ENCODE measurements at regions not wholly inside any gene's neighbourhood (a gene's known extent, or its start where the extent isn't known, plus 50 kb on each side); places are given as distances from the start of the nearest gene placed in this dataset.

DNA sequence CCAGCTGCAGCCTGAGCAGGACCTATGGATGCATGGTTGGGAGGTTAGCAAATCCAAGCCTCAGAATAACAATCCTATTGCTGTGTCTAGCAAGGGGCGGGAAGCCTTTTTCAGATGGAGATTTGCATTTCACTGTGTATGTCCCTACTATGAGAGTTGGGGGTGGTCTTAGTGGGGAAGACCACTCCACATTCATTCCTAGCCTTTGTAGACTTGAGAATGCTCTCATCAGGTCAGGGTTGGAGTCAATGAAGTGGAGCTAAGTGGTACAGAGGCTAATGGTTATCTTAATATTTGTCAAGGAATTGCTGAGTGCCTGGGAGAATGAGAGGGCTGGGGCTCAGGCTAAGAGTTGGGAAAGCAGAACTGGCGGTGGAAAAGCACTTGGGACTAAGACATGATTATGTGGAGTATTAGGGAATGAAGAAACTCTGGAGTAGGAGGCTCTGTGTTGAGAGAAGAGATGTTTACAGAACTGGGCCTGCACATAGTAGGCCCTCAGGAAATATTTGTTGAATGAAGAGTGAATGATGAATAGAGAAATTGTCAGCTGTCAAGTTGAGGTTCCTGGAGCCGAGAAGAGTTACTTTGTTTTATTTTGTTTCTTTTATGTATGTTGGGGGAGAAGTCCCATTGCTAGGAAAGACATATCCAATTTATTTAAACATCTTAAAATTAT lies 175.5 kb upstream of the SPRY4 start:
- ChIA-PET POLR2A (no interaction called here), CTCF (interaction anchor here (0.7 kb wide), 1 partner anchor 277 kb away, joined by 3 read pairs; no protein-coding TSS in a partner anchor)
- H3K4me3 Mint-ChIP-seq = no peak overlapping the region
- no peaks in the 10 kb centered on the region for H3K36me3 Mint-ChIP-seq (ENCODE audit: low read depth)
- no peaks in the 10 kb centered on the region for H3K27me3 Mint-ChIP-seq
- H3K27ac Mint-ChIP-seq = no peak overlapping the region
- H3K4me1 Mint-ChIP-seq = peaks cover 4% of the 10 kb centered on the region
- H3K9me3 Mint-ChIP-seq = no peaks in the 10 kb centered on the region
- no peak for DNase-seq

DNA sequence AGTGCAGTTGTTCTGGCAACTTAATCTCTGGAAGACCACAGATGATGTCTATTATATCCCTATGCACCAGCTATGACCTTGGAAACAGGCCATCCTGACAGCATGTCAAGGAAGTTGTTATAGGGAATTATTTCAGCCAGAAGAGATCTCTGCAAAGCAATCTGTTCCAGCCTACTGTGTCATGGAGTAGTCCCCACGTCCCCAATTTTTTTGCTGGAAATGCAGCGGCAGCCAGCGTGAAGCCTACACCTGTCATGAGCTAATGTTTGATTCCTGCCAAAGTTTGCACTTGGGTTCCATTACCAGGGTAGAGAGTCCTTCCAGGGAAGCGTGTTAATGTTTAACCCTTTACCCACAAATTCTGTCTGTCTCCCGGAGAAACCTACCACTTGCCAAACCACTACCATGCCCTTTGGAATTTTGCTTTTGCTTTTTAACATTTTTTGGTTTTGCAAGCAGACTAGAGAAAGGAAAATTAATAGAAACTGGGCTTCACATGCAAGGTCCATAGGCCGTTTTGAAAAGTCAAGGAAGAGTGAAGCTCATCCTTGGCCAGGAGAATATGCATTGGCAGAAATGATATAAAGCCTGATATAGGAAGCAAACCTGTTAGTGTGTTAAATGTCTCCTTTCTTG lies 174.9 kb upstream of the SPRY4 start:
- ChIA-PET POLR2A (no interaction called here), CTCF (interaction anchor here (0.7 kb wide), 1 partner anchor 276 kb away, joined by 3 read pairs; no protein-coding TSS in a partner anchor)
- H3K4me3 Mint-ChIP-seq = no peak overlapping the region
- H3K27ac Mint-ChIP-seq = no peak overlapping the region
- H3K27me3 Mint-ChIP-seq = no peaks in the 10 kb centered on the region
- peaks cover 4% of the 10 kb centered on the region for H3K4me1 Mint-ChIP-seq
- DNase-seq = no peak
- no peaks in the 10 kb centered on the region for H3K9me3 Mint-ChIP-seq
- H3K36me3 Mint-ChIP-seq (ENCODE audit: low read depth) = no peaks in the 10 kb centered on the region

DNA sequence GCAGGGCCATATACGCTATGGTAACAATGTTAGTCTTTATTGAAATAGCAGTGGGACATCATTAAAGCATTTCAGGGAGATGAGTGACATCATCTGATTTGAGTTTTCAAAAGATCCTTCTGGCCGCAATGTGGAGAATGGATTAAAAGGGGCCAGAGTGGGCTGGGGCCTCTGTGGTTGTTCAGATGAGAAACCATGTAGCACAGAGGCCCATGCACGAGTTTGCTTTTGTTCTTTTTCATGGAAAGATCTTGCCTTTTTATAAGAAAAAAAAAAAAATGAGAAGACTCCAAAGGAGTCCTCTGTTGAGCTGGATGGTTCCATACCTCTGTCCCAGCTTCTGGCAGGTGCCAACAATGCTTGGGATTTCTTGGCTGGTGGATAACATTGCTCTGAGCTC lies 173.5 kb upstream of the SPRY4 start:
- ChIA-PET POLR2A (no interaction called here), CTCF (no interaction called here)
- DNase-seq = no peak
- H3K4me1 Mint-ChIP-seq = no peaks in the 10 kb centered on the region
- no peaks in the 10 kb centered on the region for H3K36me3 Mint-ChIP-seq (ENCODE audit: low read depth)
- H3K9me3 Mint-ChIP-seq = no peaks in the 10 kb centered on the region
- no peak overlapping the region for H3K4me3 Mint-ChIP-seq
- no peaks in the 10 kb centered on the region for H3K27me3 Mint-ChIP-seq
- H3K27ac Mint-ChIP-seq = no peak overlapping the region

DNA sequence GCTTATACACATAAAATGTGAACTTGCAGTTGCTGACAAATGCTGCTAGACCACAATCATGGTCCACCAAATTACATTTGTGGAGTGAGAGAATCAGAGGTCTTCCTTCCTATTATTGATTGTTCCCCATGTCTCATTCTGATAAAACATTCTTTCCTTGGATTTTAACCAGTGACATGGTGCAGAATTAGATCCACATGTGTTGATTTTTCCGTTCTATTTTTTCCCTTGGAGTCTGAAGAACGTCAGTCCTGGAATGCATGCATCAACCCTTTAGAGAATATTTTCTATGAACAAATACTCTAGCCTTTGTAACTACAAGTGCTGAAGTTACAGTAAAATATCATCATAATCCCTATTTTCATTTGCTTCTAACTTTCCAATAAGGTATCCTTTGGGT lies 170.7 kb upstream of the SPRY4 start:
- Mint-ChIP-seq H3K36me3 (ENCODE audit: low read depth) (no peaks in the 10 kb centered on the region), H3K4me1 (no peaks in the 10 kb centered on the region), H3K27ac (no peak overlapping the region), H3K9me3 (no peaks in the 10 kb centered on the region), H3K27me3 (no peaks in the 10 kb centered on the region), H3K4me3 (no peak overlapping the region)
- POLR2A ChIA-PET = no interaction called here
- CTCF ChIA-PET = no interaction called here
- DNase-seq = no peak

DNA sequence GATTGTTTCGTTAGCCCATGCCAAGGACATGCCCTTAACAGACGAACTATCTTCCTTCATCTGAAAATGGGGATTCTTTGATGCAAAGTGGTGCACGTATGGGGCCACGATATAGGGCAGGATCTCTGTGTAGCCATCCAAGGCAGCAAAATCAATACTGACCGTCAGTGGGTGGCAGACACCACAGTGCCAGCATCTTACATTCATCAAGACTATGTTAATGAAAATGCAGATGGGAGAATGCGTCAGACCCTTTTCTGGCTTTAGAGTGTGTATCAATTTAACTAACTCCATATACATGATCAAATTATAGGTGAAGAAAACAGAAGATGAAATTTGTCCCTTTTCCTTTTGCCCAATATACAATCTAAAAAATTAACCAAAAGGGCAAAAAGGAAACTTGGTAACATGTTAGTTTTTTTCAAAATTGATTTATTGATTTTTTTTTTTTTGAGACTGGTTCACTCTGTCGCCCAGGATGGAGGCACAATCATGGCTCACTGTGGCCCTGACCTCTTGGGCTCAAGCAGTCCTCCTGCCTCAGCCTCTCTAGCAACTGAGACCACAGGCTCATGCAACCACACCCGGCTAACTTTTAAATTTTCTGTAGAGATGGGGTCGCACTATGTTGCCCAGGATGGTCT lies 169.2 kb upstream of the SPRY4 start:
- Mint-ChIP-seq H3K27me3 (no peaks in the 10 kb centered on the region), H3K4me1 (no peaks in the 10 kb centered on the region), H3K4me3 (no peak overlapping the region), H3K36me3 (ENCODE audit: low read depth) (no peaks in the 10 kb centered on the region), H3K9me3 (no peaks in the 10 kb centered on the region), H3K27ac (no peak overlapping the region)
- ChIA-PET POLR2A (no interaction called here), CTCF (interaction anchor here (0.6 kb wide), 1 partner anchor 32 kb away, joined by 3 read pairs; no protein-coding TSS in a partner anchor)
- no peak for DNase-seq

DNA sequence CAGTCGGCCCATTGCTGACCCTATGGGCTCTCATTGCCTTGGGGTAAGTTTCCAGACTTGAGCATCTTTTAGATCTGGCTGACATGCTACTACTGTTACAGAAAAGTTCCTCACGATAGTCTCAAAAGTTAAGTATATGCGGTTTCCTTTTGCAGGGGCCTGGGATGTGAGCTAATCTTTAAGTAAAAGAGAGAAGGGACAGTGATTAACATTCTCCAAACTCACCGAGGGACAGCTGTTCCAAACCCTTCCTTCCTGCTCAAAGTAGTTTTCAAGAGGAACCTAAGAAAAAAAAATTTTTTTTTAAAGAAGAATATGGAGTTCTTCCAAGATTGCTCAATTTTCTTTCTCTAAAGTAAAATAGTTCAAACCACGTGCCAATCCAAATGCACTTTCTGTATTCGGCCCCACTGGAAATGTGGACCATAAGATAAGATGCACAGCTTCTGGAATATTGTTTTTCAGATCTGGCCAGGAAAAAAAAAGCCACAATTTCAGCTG lies 168.0 kb upstream of the SPRY4 start:
- no peak overlapping the region for H3K27ac Mint-ChIP-seq
- H3K4me3 Mint-ChIP-seq = no peak overlapping the region
- DNase-seq = no peak
- H3K36me3 Mint-ChIP-seq (ENCODE audit: low read depth) = no peaks in the 10 kb centered on the region
- no peaks in the 10 kb centered on the region for H3K27me3 Mint-ChIP-seq
- H3K4me1 Mint-ChIP-seq = no peaks in the 10 kb centered on the region
- POLR2A ChIA-PET = no interaction called here
- H3K9me3 Mint-ChIP-seq = no peaks in the 10 kb centered on the region
- CTCF ChIA-PET = interaction anchor here (0.7 kb wide), 1 partner anchor 532 kb away, joined by 5 read pairs; no protein-coding TSS in a partner anchor

DNA sequence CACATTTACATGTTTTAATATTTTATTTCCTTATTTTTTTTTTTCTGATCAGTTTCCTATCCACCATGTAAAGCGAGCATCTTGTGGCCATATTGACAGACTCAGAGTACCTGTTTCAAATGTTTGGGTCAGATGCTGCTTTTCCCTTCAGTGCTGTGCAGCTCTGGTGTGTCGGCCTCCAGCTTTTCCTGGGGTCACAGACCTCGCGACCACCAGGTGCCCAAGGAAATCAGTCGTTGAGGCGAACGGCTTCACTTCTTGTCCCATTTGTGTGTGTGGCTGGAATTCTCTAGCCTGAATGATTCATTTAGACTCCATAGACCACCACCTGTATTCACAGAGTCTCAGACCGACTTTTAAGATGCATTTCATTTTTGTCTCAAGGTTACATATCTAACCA lies 166.9 kb upstream of the SPRY4 start:
- CTCF ChIA-PET = no interaction called here
- H3K27me3 Mint-ChIP-seq = no peaks in the 10 kb centered on the region
- H3K36me3 Mint-ChIP-seq (ENCODE audit: low read depth) = no peaks in the 10 kb centered on the region
- H3K9me3 Mint-ChIP-seq = no peaks in the 10 kb centered on the region
- DNase-seq = no peak
- POLR2A ChIA-PET = no interaction called here
- no peak overlapping the region for H3K4me3 Mint-ChIP-seq
- no peak overlapping the region for H3K27ac Mint-ChIP-seq
- no peaks in the 10 kb centered on the region for H3K4me1 Mint-ChIP-seq

DNA sequence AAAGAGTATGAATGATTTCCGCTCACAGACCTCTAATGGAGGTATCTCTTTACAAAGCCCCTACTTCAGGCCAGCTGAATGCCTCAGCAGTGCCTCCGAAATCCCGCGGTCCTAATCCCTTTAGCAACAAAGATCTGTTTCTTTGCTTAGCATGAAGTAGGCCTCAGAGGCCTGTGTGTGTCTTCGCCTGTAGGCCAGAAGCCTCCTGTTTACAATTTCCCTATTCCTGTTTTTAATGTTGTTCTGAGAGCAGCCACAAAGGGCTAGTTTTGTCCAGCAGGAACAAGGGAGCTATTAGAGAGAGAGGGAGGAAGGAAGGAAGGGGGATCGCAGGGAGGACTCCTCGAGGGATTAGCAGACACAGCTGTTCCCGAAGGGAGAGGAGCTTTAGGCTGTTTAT lies 166.4 kb upstream of the SPRY4 start:
- H3K27ac Mint-ChIP-seq = no peak overlapping the region
- H3K27me3 Mint-ChIP-seq = peaks cover 4% of the 10 kb centered on the region
- no peak for DNase-seq
- no peak overlapping the region for H3K4me3 Mint-ChIP-seq
- H3K9me3 Mint-ChIP-seq = peaks cover 4% of the 10 kb centered on the region
- no peaks in the 10 kb centered on the region for H3K36me3 Mint-ChIP-seq (ENCODE audit: low read depth)
- no peaks in the 10 kb centered on the region for H3K4me1 Mint-ChIP-seq
- ChIA-PET CTCF (interaction anchor here (0.6 kb wide), 1 partner anchor 151 kb away, joined by 3 read pairs; no protein-coding TSS in a partner anchor), POLR2A (no interaction called here)

DNA sequence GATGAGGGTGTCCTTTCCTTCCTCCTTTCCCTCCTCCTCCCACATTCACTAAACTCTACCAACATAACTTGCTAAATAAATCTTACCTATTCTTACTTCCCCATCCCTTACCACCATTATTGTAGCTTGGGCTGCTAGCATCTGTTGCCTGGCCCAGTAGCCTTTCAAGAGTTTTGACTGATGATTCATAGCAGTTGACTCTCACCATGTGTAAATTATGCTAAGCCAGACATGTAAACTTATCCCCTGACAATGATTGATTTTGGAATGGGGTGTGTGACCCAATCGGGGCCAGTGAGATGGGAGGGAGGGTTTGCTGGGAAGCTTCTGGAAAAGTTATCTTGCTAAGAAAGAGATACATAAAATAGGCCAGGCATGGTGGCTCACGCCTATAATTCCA lies 161.8 kb upstream of the SPRY4 start:
- DNase-seq = no peak
- H3K4me3 Mint-ChIP-seq = no peak overlapping the region
- CTCF ChIA-PET = no interaction called here
- no peaks in the 10 kb centered on the region for H3K4me1 Mint-ChIP-seq
- H3K36me3 Mint-ChIP-seq (ENCODE audit: low read depth) = no peaks in the 10 kb centered on the region
- peaks cover 7% of the 10 kb centered on the region for H3K27me3 Mint-ChIP-seq
- POLR2A ChIA-PET = no interaction called here
- H3K9me3 Mint-ChIP-seq = peaks cover 12% of the 10 kb centered on the region
- H3K27ac Mint-ChIP-seq = no peak overlapping the region

DNA sequence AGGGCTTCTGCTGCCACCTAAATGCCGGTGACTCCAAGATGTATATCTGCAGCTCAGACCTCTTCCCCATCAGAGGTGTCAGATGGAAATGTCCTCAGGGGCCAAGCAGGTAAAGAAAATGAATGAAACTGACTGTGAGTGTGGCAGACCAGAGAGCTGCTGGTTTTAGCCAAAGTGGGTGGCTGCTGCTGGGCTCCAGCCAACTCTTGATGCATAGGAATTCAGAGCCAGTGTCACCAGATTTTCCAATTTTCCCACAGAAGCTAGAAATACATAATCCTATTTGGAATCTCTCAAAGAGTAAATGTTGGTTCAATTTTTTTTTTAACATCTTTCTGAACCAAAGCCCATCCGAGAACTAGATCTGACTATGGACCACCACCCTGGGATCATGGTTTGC lies 161.2 kb upstream of the SPRY4 start:
- DNase-seq = no peak
- ChIA-PET CTCF (no interaction called here), POLR2A (no interaction called here)
- Mint-ChIP-seq H3K4me3 (no peak overlapping the region), H3K27ac (no peak overlapping the region), H3K27me3 (peaks cover 7% of the 10 kb centered on the region), H3K4me1 (no peaks in the 10 kb centered on the region), H3K36me3 (ENCODE audit: low read depth) (no peaks in the 10 kb centered on the region), H3K9me3 (peaks cover 12% of the 10 kb centered on the region)

DNA sequence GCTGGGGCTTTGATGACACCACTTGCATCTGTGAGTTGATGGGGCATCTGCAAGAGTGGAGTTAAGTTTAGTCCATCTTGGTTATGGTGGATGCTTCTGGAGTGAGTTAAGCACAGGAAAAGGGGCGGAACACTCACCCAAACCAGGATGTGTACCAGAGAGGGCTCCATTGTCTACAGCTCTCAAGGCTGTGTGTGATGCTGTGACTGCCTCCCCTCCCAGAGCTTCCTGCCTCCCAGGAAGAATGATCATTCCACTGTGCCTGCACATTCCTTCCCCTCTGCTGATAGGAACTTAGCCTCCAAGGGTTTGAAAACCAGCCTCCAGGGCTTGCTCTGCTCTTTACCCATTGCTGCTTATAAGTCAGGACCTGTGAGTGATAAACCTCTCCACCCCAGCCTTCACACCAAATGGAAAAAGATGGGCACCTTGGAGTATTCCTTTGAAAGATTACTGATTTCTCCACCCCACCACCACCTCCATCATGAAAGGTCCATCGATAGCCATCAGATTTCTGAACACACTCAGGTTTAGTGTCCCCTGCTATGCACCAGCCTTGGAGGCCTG lies 160.1 kb upstream of the SPRY4 start:
- DNase-seq = no peak
- Mint-ChIP-seq H3K4me3 (no peak overlapping the region), H3K36me3 (ENCODE audit: low read depth) (no peaks in the 10 kb centered on the region), H3K27ac (no peak overlapping the region), H3K4me1 (no peaks in the 10 kb centered on the region), H3K27me3 (peaks cover 7% of the 10 kb centered on the region), H3K9me3 (peaks cover 12% of the 10 kb centered on the region)
- CTCF ChIA-PET = no interaction called here
- POLR2A ChIA-PET = no interaction called here

DNA sequence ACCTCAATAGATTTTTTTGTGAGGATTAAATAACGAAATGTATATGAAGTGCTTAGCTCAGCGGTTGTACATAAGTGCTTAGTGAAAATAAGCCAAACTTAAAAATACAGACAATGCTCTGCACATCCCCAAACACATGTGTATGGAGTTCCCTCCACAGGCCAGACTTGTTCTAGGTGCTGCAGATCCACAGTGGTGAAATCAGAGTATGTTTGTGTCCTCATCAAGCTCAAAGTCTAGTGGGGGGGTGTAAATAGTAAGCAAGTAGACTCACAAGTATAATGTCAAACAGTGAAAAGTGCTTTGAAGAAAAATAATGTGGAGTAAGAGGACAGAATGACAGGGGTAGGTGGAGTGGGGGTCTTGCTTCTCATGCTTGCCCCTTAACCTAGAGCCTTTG lies 157.4 kb upstream of the SPRY4 start:
- peaks cover 3% of the 10 kb centered on the region for H3K36me3 Mint-ChIP-seq (ENCODE audit: low read depth)
- no peaks in the 10 kb centered on the region for H3K4me1 Mint-ChIP-seq
- peaks cover 21% of the 10 kb centered on the region for H3K9me3 Mint-ChIP-seq
- ChIA-PET POLR2A (no interaction called here), CTCF (no interaction called here)
- H3K27ac Mint-ChIP-seq = no peak overlapping the region
- DNase-seq = no peak
- no peak overlapping the region for H3K4me3 Mint-ChIP-seq
- H3K27me3 Mint-ChIP-seq = peaks cover 7% of the 10 kb centered on the region

DNA sequence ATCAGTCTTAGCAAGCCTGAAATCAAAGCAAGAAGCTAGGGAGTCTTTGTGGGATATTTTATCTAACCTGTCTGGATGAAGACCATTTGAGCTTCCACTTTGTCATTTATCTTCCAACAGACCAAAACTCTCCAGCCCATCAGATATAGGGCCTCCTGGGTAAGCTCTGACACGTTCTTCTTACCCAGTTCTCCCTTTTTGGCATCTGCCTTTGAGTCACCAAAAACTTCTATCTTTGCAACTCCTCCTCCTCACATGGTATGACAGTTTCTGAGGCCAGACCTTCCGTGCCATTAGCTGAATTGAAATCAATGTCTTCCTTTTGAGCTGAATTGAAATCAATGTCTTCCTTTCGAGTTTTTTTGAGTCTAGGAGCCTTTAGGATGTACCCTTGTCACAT lies 156.6 kb upstream of the SPRY4 start:
- Mint-ChIP-seq H3K4me3 (no peak overlapping the region), H3K27me3 (peaks cover 5% of the 10 kb centered on the region), H3K9me3 (peaks cover 19% of the 10 kb centered on the region), H3K27ac (no peak overlapping the region), H3K4me1 (no peaks in the 10 kb centered on the region), H3K36me3 (ENCODE audit: low read depth) (peaks cover 3% of the 10 kb centered on the region)
- ChIA-PET CTCF (no interaction called here), POLR2A (no interaction called here)
- DNase-seq = no peak
